CD4-positive, alpha-beta T cell treated with Interleukin-4 for 1 hour (primary cell): ENCODE measurements at regions not wholly inside any gene's neighbourhood (a gene's known extent, or its start where the extent isn't known, plus 50 kb on each side); places are given as distances from the start of the nearest gene placed in this dataset.
"Not testable (repeated sequence)": the region's sequence is repeated elsewhere in the genome, so short reads cannot be mapped to it uniquely, and the experiment has no call there.

Experiments used
- DNase-seq, 2 donors: peaks; one replicate each; pipeline ENCODE4 v3.0.0-alpha.2; 2020 to 2022

DNA sequence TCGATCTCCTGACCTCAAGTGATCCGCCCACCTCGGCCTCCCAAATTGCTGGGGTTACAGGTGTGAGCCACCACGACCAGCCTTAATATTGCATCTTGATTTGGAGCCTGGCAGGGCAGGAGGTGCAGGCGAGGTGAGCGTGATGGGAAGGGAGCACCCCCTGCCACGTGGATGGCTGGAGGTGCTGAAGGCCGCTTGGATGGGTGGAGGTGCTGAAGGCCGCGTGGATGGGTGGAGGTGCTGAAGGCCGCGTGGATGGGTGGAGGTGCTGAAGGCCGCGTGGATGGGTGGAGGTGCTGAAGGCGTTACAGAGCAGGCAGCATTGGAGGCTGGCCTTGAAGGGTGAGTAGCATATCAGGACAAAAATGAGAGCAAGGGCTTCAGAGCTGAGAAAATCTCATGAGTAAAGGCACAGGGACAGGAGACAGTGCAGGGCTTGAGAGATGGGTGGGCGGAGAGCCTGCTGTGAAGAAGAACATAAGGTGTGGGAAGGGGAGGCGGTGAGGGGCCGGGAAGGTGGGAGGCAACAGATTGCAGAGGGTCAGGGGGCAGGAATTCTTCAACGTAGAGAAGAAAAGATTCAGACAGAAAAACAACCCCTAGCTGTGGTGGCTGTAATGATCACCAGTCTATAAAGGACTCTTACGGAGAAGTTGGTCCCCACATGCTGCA is 101.7 kb upstream of the SEC14L1 start:
- no peak for DNase-seq

- DNase-seq: no peak
These were observed 98.1 kb upstream of the SEC14L1 start for GRCh38 chr17:77042476-77043231.

DNA sequence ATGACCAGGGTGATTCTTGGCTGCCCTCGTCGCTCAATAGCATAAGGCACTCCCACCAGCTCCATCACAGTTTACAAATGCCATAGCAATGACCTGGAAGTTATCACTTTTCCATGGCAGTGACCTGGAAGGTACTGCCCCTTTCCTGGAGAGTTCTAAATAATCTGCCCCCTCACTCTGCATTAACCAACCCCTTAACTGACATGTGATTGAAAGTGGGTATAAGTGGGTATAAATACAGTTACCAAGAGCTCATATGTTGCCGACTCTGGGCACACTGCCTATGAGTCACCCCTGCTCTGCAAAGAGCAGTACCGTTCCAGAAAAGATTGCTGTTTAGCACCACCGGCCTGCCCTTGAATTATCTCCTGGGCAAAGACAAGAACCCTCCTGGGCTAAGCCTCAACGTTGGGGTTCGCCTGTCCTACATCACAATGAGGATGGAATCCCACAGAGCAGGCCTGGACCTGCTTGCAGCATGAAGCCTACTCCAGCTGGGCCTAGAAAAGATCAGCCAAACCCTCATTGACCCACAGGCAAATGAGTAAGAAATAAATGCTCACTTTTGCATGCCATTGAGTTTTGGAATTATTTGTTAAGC is 95.2 kb upstream of the SEC14L1 start:
- no peak for DNase-seq

GRCh38 chr17:77049440-77049839 is 91.3 kb upstream of the SEC14L1 start:
- no peak for DNase-seq

DNA sequence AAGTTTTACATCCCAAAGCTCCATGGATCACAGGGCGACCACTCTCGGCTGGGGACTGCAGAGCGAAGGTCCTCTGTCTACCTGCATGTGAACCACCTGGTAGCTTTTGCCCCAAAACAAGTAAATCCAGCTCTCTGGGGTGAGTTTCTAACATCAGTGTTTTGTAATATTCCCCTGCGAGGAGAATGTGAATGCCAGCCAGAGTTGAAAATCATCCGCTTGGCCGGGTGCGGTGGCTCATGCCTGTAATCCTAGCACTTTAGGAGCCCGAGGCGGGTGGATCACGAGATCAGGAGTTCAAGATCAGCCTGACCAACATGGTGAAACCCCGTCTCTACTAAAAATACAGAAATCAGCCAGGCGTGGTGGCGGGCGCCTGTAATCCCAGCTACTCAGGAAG is 89.9 kb upstream of the SEC14L1 start:
- not testable (repeated sequence) for DNase-seq

GRCh38 chr17:77054936-77055335 is 85.8 kb upstream of the SEC14L1 start:
- DNase-seq: no peak

DNA sequence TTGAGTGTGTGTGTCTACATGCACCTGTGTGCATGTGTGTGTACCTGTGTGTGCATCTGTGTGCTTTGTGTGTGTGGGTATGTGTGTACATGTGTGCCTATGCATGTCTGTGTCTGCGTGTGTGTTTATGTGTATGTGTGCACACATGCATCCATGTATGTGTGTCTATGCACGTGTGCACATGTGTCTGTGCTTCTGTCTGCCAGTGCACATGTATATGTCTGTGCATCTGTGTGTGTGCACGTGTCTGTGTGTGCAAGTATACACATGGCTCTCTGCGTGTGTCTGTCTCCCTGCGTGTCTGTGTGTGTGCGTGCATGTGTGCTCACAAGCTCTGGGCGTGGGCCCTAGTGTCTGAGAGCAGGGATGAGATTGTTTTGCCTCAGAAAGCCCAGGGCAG is 85.3 kb upstream of the SEC14L1 start:
- DNase-seq: no peak

GRCh38 chr17:77058016-77058415 is 82.8 kb upstream of the SEC14L1 start:
- DNase-seq: no peak

DNA sequence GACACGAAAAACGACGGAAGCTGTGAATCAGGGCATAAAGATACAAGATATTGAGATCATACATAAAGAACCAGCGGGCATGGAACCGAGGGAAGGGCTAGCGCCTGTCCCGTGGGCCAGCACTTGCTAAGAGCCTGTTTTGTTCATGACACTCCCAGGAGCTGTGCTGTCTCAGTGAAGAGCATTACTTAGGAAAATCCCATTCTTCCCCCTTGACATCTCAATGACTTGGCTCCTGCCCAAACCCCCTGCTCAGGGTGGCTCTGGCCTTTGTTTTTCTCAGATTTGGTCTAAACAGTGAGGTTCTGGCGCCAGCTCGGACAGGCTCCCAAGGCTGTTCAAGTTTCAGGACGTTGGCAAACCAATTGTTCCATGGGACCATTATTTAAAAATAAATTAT is 79.1 kb upstream of the SEC14L1 start:
- DNase-seq: no peak

DNA sequence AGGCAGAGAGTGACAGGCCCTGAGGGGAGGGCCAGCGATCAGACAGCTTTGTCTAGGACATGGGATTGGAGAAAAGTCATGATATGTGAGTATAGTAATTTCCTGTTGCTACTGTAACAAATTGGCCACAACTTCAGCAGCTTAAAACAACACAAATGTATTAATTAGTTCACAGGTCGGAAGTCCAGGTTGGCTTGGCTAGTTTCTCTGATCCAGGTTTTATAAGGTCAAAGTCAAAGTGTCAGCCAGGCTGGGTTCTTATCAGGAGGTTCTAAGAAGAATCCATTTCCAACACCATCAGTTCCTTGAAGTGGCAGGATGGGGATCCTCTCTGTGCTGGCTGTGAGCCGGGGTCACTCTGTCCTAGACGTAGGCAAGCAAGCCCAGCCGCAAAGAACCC is 76.2 kb upstream of the SEC14L1 start:
- no peak for DNase-seq

DNA sequence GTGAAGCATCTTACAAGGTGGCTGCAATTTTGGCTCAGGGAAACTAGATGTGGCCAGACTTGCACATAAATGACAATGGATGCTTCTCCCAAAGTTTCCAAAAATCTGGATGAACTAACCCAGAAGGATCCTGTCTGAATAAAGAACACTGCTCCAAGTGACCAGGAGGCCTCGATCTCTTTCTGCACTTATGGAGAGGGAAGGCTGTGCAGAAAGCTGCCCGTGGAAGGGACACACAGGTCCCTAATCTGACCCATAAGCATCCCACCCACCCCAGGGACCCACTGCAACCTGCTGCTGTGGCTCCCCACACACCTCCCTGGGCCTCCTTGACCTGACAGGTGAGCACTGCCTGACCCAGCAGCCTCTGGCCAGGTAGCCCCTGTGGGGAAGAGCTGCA is 74.6 kb upstream of the SEC14L1 start:
- no peak for DNase-seq

DNA sequence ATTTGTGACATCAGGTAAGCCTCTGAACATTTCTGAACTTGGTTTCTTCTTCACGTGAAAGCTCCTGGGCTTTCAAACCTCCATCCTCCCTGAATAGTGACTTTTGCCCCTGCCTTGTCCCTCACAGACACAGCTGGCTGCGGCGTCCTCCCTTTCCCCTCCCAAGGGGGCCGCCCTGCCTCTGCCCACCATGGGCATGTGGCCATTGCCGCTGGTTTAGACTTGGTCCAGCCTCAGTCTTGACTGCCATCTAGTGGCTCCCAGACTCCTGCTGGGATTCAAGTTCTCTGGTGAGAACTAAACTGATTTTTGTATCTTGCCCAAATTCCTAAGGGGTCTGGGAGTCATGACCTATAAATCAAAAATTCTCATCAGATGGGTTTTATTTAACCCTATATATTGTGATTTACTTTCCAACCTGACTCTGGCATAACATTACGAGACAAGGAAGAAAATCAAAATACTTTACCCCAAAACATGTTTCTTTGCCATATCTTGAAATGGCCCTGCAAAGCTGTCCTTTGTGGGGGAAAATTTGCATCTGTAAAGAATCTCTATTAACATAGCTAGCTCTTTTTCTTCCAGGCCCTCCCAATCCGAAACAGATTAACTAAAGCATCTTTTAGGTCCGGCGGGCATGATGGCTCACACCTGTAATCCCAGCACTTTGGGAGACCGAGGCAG is 73.9 kb upstream of the SEC14L1 start:
- peak; percentile 52 to 55 for DNase-seq

DNA sequence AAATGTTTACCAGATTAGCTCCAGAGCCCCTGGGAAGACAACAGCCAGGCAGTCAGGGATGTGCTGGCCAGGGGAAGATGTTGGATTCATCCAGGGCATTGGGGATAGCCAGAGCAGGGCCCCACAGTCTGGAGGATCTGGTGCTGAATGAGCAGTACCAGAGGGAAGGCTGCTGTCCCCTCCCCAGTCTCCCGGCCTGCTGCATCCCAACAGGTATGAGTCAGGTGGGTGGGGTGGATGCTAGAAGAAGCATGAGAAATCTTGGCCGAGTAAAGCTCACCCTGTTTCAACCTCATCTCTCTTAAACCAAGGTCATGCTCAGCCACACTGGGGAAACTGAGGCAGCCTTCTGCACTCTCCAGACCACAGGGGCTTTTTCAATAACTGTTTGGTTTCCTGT is 71.9 kb upstream of the SEC14L1 start:
- no peak for DNase-seq

DNA sequence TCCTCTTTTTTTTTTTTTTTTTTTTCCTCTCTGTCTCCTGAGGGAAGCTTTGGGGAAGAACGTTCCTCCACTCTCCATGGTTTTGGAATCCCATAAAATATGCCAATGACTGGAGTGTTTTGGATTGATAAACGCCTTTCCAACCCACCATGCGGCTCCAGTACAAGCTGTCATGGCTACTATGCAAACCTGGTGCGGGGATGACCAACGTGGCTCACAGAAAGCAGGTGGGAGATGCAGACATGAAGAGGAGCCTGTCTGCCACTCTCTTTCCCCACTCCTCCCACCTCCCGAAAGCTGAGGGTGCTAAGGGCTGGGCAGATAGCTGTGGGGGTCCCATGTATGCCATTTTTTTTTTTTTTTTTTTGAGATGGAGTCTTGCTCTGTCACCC is 69.9 kb upstream of the SEC14L1 start:
- DNase-seq: no peak

- DNase-seq: no peak
These were observed 68.8 kb upstream of the SEC14L1 start for GRCh38 chr17:77071925-77072490.

GRCh38 chr17:77072670-77073069 is 68.1 kb upstream of the SEC14L1 start:
- no peak for DNase-seq

DNA sequence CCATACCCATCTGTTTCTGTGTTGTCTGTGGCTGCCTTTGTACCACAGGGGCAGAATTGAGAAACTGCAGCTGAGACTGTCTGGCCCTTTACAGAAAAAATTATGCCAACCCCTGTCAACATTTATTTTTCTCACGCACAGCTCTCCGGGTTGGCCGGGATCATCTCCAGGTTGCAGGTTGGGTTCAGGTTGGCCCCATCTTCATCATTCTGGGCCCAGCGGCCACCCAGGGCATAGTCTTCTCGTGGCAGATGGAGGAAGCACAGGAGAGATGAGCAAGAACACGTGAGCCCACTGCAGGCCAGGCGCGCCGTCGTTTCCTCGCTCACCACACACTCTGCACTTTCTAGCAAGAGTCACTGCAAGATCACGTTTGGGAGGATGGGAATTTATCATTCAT is 66.1 kb upstream of the SEC14L1 start:
- no peak for DNase-seq

GRCh38 chr17:77076124-77076830 is 64.5 kb upstream of the SEC14L1 start:
- DNase-seq: no peak

DNA sequence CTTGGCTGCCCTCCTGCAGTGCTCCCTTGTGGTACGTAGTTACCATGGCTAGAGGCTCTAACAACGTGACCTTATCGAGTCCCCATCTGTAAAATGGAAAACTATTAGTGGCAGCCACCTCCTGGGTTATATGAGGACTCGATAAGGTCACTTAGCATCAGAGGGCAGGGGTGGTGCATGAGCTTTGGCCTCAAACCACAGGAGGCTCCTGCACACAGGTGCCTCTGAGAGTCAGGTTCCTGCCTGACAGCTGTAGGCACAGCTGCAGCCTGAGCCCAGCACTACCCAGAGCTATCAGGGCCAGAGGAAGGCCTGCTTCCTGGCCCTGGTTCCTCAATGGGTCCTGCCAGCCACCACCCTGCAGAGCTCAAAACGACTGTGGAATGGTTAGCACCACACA is 57.2 kb upstream of the SEC14L1 start:
- DNase-seq: no peak

DNA sequence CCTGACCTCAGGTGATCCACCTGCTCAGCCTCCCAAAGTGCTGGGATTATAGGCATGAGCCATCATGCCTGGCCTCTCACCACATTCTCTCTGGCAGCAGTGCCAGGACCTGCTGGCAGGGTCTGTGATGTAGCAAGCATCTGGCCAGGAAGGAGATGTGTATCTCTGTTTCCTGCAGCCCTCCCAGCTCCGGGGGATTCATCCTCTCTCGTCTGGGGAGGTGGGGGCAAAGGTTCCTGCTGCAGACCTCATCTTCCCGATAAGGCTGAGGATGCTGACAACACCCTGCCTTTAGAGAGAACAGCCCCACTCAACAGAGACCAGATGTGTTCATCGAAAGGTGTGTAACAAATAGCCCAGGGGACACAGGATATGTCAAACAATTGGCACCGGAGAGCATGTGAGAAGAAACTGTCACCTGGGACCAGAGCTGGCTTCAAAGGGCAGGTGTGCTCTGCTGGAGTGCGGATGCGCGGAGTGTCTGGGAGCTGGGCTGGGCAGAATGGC is 54.8 kb upstream of the SEC14L1 start:
- DNase-seq: no peak

DNA sequence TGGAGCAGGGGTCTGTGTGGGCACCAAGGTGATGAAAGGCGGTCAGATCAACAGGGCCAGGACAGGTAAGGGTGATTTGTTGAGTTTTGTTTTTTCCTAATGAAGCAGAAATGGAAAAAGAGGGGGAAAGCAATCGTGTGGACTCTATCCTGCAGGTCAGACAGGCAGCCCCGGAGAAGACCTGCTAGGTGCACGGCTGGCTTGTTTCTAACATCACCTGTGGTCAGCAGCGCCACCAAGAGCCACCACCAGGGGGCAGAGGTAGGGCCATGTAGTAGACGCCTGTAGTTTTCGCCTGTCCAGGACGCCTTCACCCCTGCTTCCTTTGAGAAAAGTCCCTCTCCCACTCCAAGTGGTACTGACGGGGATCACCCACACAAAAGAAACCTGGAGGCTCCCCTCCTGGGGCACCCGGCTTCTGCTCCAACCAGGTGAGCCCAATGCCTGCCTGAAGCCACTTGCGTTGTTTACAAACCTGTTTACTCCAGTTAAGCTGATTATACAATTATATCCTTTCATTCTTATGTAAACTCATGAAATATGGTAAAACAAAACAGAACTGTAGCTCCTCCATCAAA is 54.2 kb upstream of the SEC14L1 start:
- DNase-seq: peak; percentile 76 to 77
